Testis (tissue), 2 donors: ENCODE measurements at regions not wholly inside any gene's neighbourhood (a gene's known extent, or its start where the extent isn't known, plus 50 kb on each side); places are given as distances from the start of the nearest gene placed in this dataset.

Experiments
- CTCF ChIP-seq, 3 experiments: fragments of 450-650 bp in 2 of 3; fragments of 200-600 bp in 1 of 3; sonication (generic) in 1 of 3; IDR thresholded peaks; one replicate each; pipeline ENCODE4 v1.5.1; 2016 to 2019; ENCODE audit warnings: antibody characterized with exemption in 3 of 3, mild to moderate bottlenecking in 2 of 3, moderate library complexity in 1 of 3
- POLR2A ChIP-seq: fragments of 450-650 bp; IDR thresholded peaks from one replicate; pipeline ENCODE4 v1.6.1; 2017; ENCODE audit warnings: antibody characterized with exemption, mild to moderate bottlenecking, moderate library complexity

DNA sequence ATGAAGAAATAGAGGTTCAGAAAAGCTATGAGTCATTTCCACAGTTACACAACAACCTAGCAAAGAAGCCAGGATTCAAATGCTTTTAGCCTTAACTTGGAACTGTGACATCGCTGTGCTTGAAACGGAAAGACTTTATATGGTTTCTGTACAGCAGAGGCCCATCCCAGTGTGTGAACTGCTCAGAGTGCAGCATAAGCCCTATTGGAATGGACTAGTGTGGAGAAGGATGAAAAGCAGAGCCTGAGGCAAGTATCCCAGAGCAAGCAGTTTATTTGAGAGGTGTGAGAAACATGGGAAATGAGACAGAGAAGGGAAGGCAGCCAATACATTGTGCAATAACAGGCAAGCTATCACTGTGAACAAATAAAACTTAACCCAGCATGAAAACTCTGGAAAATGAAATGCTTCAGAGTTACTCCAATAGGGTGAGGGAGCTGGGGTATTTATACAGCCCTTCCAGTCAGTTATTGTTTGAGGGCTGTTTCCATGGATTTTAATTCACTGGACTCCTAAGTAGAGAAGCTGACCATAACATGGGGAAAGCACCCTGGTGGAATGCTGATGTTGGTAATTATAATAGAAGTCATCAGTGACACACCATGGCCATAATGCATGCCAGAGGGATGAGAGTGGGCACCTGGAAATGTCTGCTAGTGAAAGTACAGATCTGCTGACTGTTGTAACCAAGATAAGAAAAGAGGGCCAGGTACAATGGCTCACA is 254.0 kb upstream of the POU3F3 start:
- TF ChIP-seq CTCF (IDR thresholded peaks at IDR 0.05) (no peak), POLR2A (no peak)
